GM21367 (cell line): ENCODE measurements at regions not wholly inside any gene's neighbourhood (a gene's known extent, or its start where the extent isn't known, plus 50 kb on each side); places are given as distances from the start of the nearest gene placed in this dataset.

ENCODE experiments used
- ATAC-seq: cut with Tn5 transposase; IDR thresholded peaks from one replicate; pipeline ENCODE4 v1.9.1; 2021; ENCODE audit not compliant: unreplicated experiment

- no peak for ATAC-seq
Measured at GRCh38 chr12:66045506-66045905, 85.0 kb downstream of the LLPH start.

- no peak for ATAC-seq
Measured at GRCh38 chr12:66044731-66045130, 85.8 kb downstream of the LLPH start.

GRCh38 chr12:66043035-66043434 is 87.5 kb downstream of the LLPH start:
- ATAC-seq = no peak

GRCh38 chr12:66041651-66042363 is 88.7 kb downstream of the LLPH start:
- ATAC-seq = no peak

- no peak for ATAC-seq
Measured at GRCh38 chr12:66036317-66036716, 94.2 kb downstream of the LLPH start.

GRCh38 chr12:66035288-66035966 is 95.1 kb downstream of the LLPH start:
- ATAC-seq = no peak

- ATAC-seq = no peak
Measured at GRCh38 chr12:66033151-66033550, 97.4 kb downstream of the LLPH start.

GRCh38 chr12:66032739-66033138 is 97.8 kb downstream of the LLPH start:
- no peak for ATAC-seq

- no peak for ATAC-seq
Measured at GRCh38 chr12:66030217-66030781, 100.3 kb downstream of the LLPH start.

GRCh38 chr12:66028390-66028789 is 102.2 kb downstream of the LLPH start:
- ATAC-seq = no peak

GRCh38 chr12:66025477-66025876 is 105.1 kb downstream of the LLPH start:
- no peak for ATAC-seq

- ATAC-seq = no peak
Measured at GRCh38 chr12:66024949-66025348, 105.6 kb downstream of the LLPH start.

GRCh38 chr12:66020481-66020880 is 110.1 kb downstream of the LLPH start:
- ATAC-seq = no peak

- no peak for ATAC-seq
Measured at GRCh38 chr12:66017736-66018135, 112.8 kb downstream of the LLPH start.
